OCI-LY3 (cell line): ENCODE measurements at regions not wholly inside any gene's neighbourhood (a gene's known extent, or its start where the extent isn't known, plus 50 kb on each side); places are given as distances from the start of the nearest gene placed in this dataset.

ENCODE experiments used
- EZH2phosphoT487 ChIP-seq: fragments of 200-600 bp; shearing (Covaris generic); IDR thresholded peaks from 2 replicates; pipeline ENCODE4 v1.6.1; 2018; ENCODE audit warnings: antibody characterized with exemption, mixed run types, low read depth
- TF ChIP-seq, protein P1 (sequence below): fragments of 200-600, 300-600 bp; sonication (generic); IDR thresholded peaks from 2 replicates; pipeline ENCODE4 v1.5.1; 2014; ENCODE audit warnings: antibody characterized with exemption, low read length, low read depth

DNA sequence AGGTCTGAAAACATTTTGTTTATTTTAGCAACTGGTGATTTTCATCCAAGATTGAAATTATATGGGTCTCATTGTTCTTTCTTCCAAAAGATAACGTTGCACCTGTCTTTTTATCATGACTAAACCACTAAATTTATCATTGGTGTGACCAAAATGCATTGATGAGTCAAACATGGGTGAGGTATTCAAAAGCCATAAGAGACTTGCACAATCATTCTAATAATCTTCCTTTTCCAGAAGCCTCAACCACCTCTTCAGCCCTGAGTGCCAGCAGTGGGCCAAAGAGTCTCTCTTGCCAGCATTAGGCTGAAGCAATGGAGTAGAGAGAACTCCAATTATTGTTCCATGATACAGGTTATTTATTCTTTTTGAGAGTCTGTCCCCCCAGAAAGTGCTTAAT lies 198.9 kb downstream of the LURAP1L start:
- TF ChIP-seq, protein P1, sequence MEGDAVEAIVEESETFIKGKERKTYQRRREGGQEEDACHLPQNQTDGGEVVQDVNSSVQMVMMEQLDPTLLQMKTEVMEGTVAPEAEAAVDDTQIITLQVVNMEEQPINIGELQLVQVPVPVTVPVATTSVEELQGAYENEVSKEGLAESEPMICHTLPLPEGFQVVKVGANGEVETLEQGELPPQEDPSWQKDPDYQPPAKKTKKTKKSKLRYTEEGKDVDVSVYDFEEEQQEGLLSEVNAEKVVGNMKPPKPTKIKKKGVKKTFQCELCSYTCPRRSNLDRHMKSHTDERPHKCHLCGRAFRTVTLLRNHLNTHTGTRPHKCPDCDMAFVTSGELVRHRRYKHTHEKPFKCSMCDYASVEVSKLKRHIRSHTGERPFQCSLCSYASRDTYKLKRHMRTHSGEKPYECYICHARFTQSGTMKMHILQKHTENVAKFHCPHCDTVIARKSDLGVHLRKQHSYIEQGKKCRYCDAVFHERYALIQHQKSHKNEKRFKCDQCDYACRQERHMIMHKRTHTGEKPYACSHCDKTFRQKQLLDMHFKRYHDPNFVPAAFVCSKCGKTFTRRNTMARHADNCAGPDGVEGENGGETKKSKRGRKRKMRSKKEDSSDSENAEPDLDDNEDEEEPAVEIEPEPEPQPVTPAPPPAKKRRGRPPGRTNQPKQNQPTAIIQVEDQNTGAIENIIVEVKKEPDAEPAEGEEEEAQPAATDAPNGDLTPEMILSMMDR = no peak
- TF ChIP-seq EZH2phosphoT487 = no peak
